ENCODE measurements at regions not wholly inside any gene's neighbourhood (a gene's known extent, or its start where the extent isn't known, plus 50 kb on each side); places are given as distances from the start of the nearest gene placed in this dataset.

- DNase-seq (ENCODE audit: low spot score in 2 of 2) (no peak), ATAC-seq (replicated peaks; ENCODE audit: extremely low read depth, poor library complexity, severe bottlenecking) (no peak)
- Mint-ChIP-seq H3K4me1 (no peaks in the 10 kb centered on the region), H3K27ac (ENCODE audit: low read depth) (no peak overlapping the region), H3K27me3 (peaks cover 61% of the 10 kb centered on the region), H3K36me3 (ENCODE audit: insufficient read depth) (no peaks in the 10 kb centered on the region), H3K9me3 (no peaks in the 10 kb centered on the region), H3K4me3 (no peak overlapping the region)
Measured at GRCh38 chr3:127388427-127388826, 100.6 kb upstream of the PRR20G start.

DNA sequence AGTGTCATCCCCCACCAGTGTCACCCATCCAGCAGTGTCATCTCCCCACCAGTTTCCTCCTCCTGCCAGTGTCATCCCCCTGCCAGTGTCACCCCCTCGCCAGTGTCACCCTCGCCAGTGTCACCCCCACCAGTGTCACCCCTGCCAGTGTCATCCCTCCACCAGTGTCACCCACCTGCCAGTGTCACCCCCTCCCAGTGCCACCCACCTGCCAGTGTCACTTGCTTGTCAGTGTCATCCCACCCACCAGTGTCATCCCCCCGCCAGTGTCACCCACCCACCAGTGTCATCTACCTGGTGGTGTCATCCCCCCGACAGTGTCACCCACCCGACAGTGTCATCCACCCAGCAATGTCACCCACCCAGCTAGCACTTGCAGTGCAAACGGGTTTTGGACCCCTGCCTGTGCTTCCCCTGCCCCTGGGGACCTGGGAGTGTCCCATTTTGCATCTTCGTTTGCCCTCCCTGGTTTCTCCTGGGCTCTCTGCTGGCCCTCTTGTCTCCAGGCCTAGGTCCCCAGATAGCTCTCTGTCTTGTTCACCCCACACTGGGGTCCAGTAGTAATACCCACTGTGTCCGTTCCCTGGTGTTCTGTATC lies 99.8 kb upstream of the PRR20G start:
- Mint-ChIP-seq H3K4me3 (no peak overlapping the region), H3K4me1 (no peaks in the 10 kb centered on the region), H3K36me3 (ENCODE audit: insufficient read depth) (no peaks in the 10 kb centered on the region), H3K9me3 (no peaks in the 10 kb centered on the region), H3K27me3 (peaks cover 53% of the 10 kb centered on the region), H3K27ac (ENCODE audit: low read depth) (no peak overlapping the region)
- no peak for ATAC-seq (replicated peaks; ENCODE audit: extremely low read depth, poor library complexity, severe bottlenecking)
- no peak for DNase-seq (ENCODE audit: low spot score in 2 of 2)

DNA sequence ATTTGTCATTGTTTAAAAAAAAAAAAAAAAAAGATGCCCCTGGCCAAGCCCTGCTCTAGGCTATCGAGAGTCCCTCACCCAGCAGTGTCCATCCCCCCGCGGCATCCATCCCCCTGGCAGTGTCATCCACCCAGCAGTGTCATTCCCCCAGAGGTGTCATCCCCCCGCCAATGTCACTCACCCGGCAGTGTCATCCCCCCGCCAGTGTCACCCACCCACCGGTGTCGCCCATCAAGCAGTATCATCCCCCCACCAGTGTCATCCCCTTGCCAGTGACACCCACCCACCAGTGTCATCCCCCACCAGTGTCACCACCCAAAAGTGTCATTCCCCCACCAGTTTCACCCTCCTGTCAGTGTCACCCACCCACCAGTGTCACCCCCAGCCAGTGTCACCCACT lies 99.3 kb upstream of the PRR20G start:
- H3K36me3 Mint-ChIP-seq (ENCODE audit: insufficient read depth) = no peaks in the 10 kb centered on the region
- H3K9me3 Mint-ChIP-seq = no peaks in the 10 kb centered on the region
- DNase-seq (ENCODE audit: low spot score in 2 of 2) (no peak), ATAC-seq (replicated peaks; ENCODE audit: extremely low read depth, poor library complexity, severe bottlenecking) (no peak)
- no peaks in the 10 kb centered on the region for H3K4me1 Mint-ChIP-seq
- no peak overlapping the region for H3K4me3 Mint-ChIP-seq
- H3K27ac Mint-ChIP-seq (ENCODE audit: low read depth) = no peak overlapping the region
- peaks cover 48% of the 10 kb centered on the region for H3K27me3 Mint-ChIP-seq

- DNase-seq (ENCODE audit: low spot score in 2 of 2) (no peak), ATAC-seq (replicated peaks; ENCODE audit: extremely low read depth, poor library complexity, severe bottlenecking) (no peak)
- Mint-ChIP-seq H3K27me3 (peaks cover 45% of the 10 kb centered on the region), H3K4me1 (no peaks in the 10 kb centered on the region), H3K36me3 (ENCODE audit: insufficient read depth) (no peaks in the 10 kb centered on the region), H3K9me3 (no peaks in the 10 kb centered on the region), H3K4me3 (no peak overlapping the region), H3K27ac (ENCODE audit: low read depth) (no peak overlapping the region)
Measured at GRCh38 chr3:127386490-127386889, 98.6 kb upstream of the PRR20G start.

GRCh38 chr3:127385540-127385870 lies 97.7 kb upstream of the PRR20G start:
- ATAC-seq (replicated peaks; ENCODE audit: extremely low read depth, poor library complexity, severe bottlenecking) = no peak
- Mint-ChIP-seq H3K36me3 (ENCODE audit: insufficient read depth) (no peaks in the 10 kb centered on the region), H3K27ac (ENCODE audit: low read depth) (no peak overlapping the region), H3K4me1 (no peaks in the 10 kb centered on the region), H3K4me3 (no peak overlapping the region), H3K9me3 (peaks cover 6% of the 10 kb centered on the region), H3K27me3 (peaks cover 42% of the 10 kb centered on the region)
- DNase-seq (ENCODE audit: low spot score in 2 of 2) = no peak

GRCh38 chr3:127384717-127385539 lies 97.1 kb upstream of the PRR20G start:
- no peak overlapping the region for H3K4me3 Mint-ChIP-seq
- peaks cover 40% of the 10 kb centered on the region for H3K27me3 Mint-ChIP-seq
- H3K4me1 Mint-ChIP-seq = no peaks in the 10 kb centered on the region
- DNase-seq (ENCODE audit: low spot score in 2 of 2) = no peak
- no peak for ATAC-seq (replicated peaks; ENCODE audit: extremely low read depth, poor library complexity, severe bottlenecking)
- no peaks in the 10 kb centered on the region for H3K36me3 Mint-ChIP-seq (ENCODE audit: insufficient read depth)
- H3K9me3 Mint-ChIP-seq = peaks cover 8% of the 10 kb centered on the region
- no peak overlapping the region for H3K27ac Mint-ChIP-seq (ENCODE audit: low read depth)

DNA sequence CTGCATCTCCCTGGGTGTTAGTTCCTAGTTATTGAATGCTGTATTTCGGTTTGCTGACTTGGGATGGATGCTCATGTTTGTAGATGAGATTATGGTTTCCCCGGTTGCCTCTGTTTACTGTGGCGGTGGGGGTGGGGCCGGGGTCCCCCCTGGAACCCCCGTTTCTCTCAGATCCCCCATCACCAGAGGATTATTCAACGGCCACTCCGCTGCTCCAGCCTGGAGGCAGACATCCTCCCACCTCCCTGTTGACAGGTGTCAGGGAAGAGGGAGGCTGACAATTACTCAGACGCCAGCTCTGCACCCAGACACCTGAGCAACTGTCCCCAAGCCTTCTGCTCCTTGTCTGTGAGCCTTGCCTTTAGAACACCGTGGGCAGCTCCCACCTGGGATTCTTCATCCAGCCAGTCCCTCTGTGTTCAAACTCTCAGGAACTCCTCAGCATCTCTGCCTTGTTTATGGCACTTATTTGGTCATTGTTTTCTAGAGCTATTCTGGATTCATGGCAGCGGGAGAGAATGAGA lies 95.9 kb upstream of the PRR20G start:
- Mint-ChIP-seq H3K27me3 (peaks cover 27% of the 10 kb centered on the region), H3K4me1 (no peaks in the 10 kb centered on the region), H3K9me3 (peaks cover 8% of the 10 kb centered on the region), H3K36me3 (ENCODE audit: insufficient read depth) (no peaks in the 10 kb centered on the region), H3K27ac (ENCODE audit: low read depth) (no peak overlapping the region), H3K4me3 (no peak overlapping the region)
- ATAC-seq (replicated peaks; ENCODE audit: extremely low read depth, poor library complexity, severe bottlenecking) (no peak), DNase-seq (ENCODE audit: low spot score in 2 of 2) (no peak)

GRCh38 chr3:127377801-127378655 lies 90.2 kb upstream of the PRR20G start:
- ATAC-seq (replicated peaks; ENCODE audit: extremely low read depth, poor library complexity, severe bottlenecking) (no peak), DNase-seq (ENCODE audit: low spot score in 2 of 2) (no peak)
- H3K27me3 Mint-ChIP-seq = peaks cover 40% of the 10 kb centered on the region
- peaks cover 8% of the 10 kb centered on the region for H3K9me3 Mint-ChIP-seq
- no peak overlapping the region for H3K27ac Mint-ChIP-seq (ENCODE audit: low read depth)
- H3K36me3 Mint-ChIP-seq (ENCODE audit: insufficient read depth) = no peaks in the 10 kb centered on the region
- no peak overlapping the region for H3K4me3 Mint-ChIP-seq
- H3K4me1 Mint-ChIP-seq = no peaks in the 10 kb centered on the region

DNA sequence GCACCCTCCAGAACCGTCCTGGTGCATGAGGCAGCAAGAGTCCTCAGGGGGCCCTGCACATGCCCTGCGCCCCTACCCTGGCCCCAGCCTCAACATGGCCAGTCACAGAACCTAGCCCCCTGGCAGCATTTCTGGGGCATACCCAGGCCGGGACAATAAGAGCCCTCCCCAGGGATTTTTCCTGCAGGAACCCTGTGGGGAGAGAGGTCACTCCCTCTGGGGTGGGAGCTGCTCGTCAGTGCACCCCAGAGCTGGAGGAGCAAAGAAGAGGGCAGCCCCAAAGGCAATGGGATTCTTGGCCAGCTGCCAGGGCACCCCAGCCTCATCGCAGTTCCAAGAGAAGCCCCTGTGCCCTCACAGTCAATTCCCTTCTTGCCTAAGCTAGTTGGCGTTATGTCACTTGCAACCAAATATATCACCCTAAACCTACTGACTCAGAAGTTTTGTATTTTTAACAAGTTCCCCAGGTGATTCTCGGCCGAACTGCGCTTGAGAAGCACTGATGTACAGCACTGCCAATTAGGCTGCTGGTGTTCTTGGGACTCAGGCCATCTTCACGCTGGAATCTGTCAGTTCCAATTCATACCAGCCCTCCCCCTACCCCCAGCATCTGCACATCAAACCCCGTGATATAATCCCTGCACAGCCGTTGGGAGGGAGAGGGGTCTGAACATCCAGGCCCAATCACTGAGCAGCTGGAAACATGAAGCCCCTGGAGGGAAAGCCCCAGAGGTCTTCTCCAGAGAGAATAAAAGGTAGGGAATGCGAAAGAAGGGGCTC lies 87.5 kb upstream of the PRR20G start:
- Mint-ChIP-seq H3K9me3 (no peaks in the 10 kb centered on the region), H3K27ac (ENCODE audit: low read depth) (no peak overlapping the region), H3K27me3 (peaks cover 39% of the 10 kb centered on the region), H3K4me1 (no peaks in the 10 kb centered on the region), H3K36me3 (ENCODE audit: insufficient read depth) (no peaks in the 10 kb centered on the region), H3K4me3 (no peak overlapping the region)
- ATAC-seq (replicated peaks; ENCODE audit: extremely low read depth, poor library complexity, severe bottlenecking) (no peak), DNase-seq (ENCODE audit: low spot score in 2 of 2) (no peak)

GRCh38 chr3:127374086-127375010 lies 86.5 kb upstream of the PRR20G start:
- H3K4me1 Mint-ChIP-seq = no peaks in the 10 kb centered on the region
- H3K27ac Mint-ChIP-seq (ENCODE audit: low read depth) = no peak overlapping the region
- no peaks in the 10 kb centered on the region for H3K9me3 Mint-ChIP-seq
- no peaks in the 10 kb centered on the region for H3K36me3 Mint-ChIP-seq (ENCODE audit: insufficient read depth)
- DNase-seq (ENCODE audit: low spot score in 2 of 2) (no peak), ATAC-seq (replicated peaks; ENCODE audit: extremely low read depth, poor library complexity, severe bottlenecking) (no peak)
- H3K27me3 Mint-ChIP-seq = peaks cover 47% of the 10 kb centered on the region
- no peak overlapping the region for H3K4me3 Mint-ChIP-seq

DNA sequence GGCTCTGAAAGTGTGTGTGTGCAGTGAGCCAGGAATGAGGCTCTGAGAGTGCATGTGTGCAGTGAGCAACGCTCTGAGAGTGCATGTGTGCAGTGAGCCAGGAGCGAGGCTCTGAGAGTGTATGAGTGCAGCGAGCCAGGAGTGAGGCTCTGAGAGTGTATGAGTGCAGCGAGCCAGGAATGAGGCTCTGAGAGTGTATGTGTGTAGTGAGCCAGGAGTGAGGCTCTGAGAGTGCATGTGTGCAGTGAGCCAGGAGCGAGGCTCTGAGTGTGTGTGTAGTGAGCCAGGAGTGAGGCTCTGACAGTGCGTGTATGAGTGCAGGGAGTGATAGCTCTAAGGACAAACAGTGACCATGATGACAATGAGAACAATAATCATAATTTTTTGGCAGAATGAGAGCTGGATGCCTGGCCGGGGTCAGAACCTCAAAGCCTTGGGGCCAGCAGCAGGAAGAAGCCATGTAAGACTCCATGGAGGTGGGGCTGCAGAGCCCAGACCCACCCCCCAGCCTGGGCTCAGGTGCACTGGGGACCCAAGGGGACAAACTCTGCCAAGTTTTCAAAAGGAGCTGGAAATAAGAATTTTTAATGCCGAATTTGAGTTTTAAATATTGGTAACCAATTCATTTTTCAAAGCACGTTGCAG lies 85.7 kb upstream of the PRR20G start:
- Mint-ChIP-seq H3K36me3 (ENCODE audit: insufficient read depth) (no peaks in the 10 kb centered on the region), H3K4me3 (no peak overlapping the region), H3K9me3 (no peaks in the 10 kb centered on the region), H3K27ac (ENCODE audit: low read depth) (no peak overlapping the region), H3K4me1 (no peaks in the 10 kb centered on the region), H3K27me3 (peaks cover 51% of the 10 kb centered on the region)
- DNase-seq (ENCODE audit: low spot score in 2 of 2) (no peak), ATAC-seq (replicated peaks; ENCODE audit: extremely low read depth, poor library complexity, severe bottlenecking) (no peak)

Data from central memory CD8-positive, alpha-beta T cell (primary cell).